SK-N-SH (cell line): ENCODE measurements at regions not wholly inside any gene's neighbourhood (a gene's known extent, or its start where the extent isn't known, plus 50 kb on each side); places are given as distances from the start of the nearest gene placed in this dataset.

Experiments
- CTCF ChIA-PET: fragments of 300-600, 350-600 bp; formaldehyde crosslinking; extraction: SDS; loops from one replicate; lab custom pipeline; 2021; lab: Yijun Ruan, JAX
- POLR2A ChIA-PET: fragments of 350-600 bp; sonication (Branson Sonifier 250); formaldehyde crosslinking; extraction: SDS; loops from one replicate; lab custom pipeline; 2020; ENCODE audit warnings: antibody characterized with exemption, inconsistent platforms; lab: Yijun Ruan, JAX
- DNase-seq: peaks from one replicate; pipeline ENCODE4 v3.0.0; 2012
- H2AFZ ChIP-seq: fragments of 200-600 bp; sonication (generic); 2 replicates; pipeline ENCODE4 v1.8.1; 2016; ENCODE audit warnings: antibody characterized with exemption, mild to moderate bottlenecking, low read depth
- H3F3A ChIP-seq: fragments of 200-600 bp; sonication (generic); replicated peaks from 2 replicates; pipeline ENCODE3; 2016; ENCODE audit warnings: antibody characterized with exemption, mild to moderate bottlenecking; ENCODE audit not compliant: insufficient read depth
- H3K27ac ChIP-seq, 2 experiments: fragments of 200-500 bp in 1 of 2; fragments of 200-600 bp in 1 of 2; sonication (Bioruptor generic) in 1 of 2; sonication (generic), shearing (Covaris generic) in 1 of 2; 2 replicates each; pipeline versions ENCODE4 v1.5.1 to v1.6.1; 2014 to 2016; ENCODE audit warnings: low read depth in 2 of 2, inconsistent platforms in 1 of 2, low read length in 1 of 2, mild to moderate bottlenecking in 1 of 2, mixed read lengths in 1 of 2
- H3K27me3 ChIP-seq: fragments of 200-600 bp; sonication (generic), shearing (Covaris generic); 2 replicates; pipeline ENCODE4 v1.6.1; 2016; ENCODE audit warnings: mixed run types; ENCODE audit not compliant: insufficient read depth
- H3K36me3 ChIP-seq, 2 experiments: fragments of 200-500 bp in 1 of 2; fragments of 200-600 bp in 1 of 2; sonication (Bioruptor generic) in 1 of 2; sonication (generic) in 1 of 2; replicated peaks in 1 of 2; 2 replicates each; pipeline versions ENCODE3 to v1.5.1; 2014 to 2016; ENCODE audit warnings: low read length in 1 of 2, mild to moderate bottlenecking in 1 of 2; ENCODE audit not compliant: insufficient read depth in 2 of 2, control insufficient read depth in 1 of 2
- H3K4me1 ChIP-seq, 2 experiments: fragments of 200-500 bp in 1 of 2; fragments of 200-600 bp in 1 of 2; sonication (Bioruptor generic) in 1 of 2; sonication (generic), shearing (Covaris generic) in 1 of 2; 2 replicates each; pipeline versions ENCODE4 v1.5.1 to v1.6.1; 2014 to 2016; ENCODE audit warnings: low read depth in 1 of 2, low read length in 1 of 2, mixed run types in 1 of 2; ENCODE audit not compliant: insufficient read depth in 2 of 2, control insufficient read depth in 1 of 2
- H3K4me2 ChIP-seq: fragments of 200-600 bp; sonication (generic), shearing (Covaris generic); 2 replicates; pipeline ENCODE4 v1.6.1; 2017; ENCODE audit warnings: mixed run types
- H3K4me3 ChIP-seq, 2 experiments: fragments of 200-500 bp in 1 of 2; fragments of 200-600 bp in 1 of 2; sonication (Bioruptor generic) in 1 of 2; sonication (generic), shearing (Covaris generic) in 1 of 2; 2 replicates each; pipeline versions ENCODE4 v1.5.1 to v1.8.1; 2014 to 2016; ENCODE audit warnings: low read depth in 2 of 2, inconsistent platforms in 1 of 2, low read length in 1 of 2, mild to moderate bottlenecking in 1 of 2, mixed read lengths in 1 of 2, moderate library complexity in 1 of 2
- H3K79me2 ChIP-seq: fragments of 200-600 bp; sonication (generic); 2 replicates; pipeline ENCODE4 v1.8.1; 2017; ENCODE audit warnings: mild to moderate bottlenecking; ENCODE audit not compliant: insufficient read depth
- H3K9ac ChIP-seq: fragments of 200-600 bp; sonication (generic); 2 replicates; pipeline ENCODE4 v1.6.1; 2017; ENCODE audit warnings: mixed run types
- H3K9me2 ChIP-seq: fragments of 200-600 bp; sonication (generic); 2 replicates; pipeline ENCODE4 v1.6.1; 2017; ENCODE audit warnings: mixed run types
- H3K9me3 ChIP-seq: fragments of 200-600 bp; sonication (generic); 2 replicates; pipeline ENCODE4 v1.6.1; 2017; ENCODE audit warnings: mixed run types, mild to moderate bottlenecking, moderate library complexity
- H4K20me1 ChIP-seq: fragments of 200-600 bp; sonication (generic); 2 replicates; pipeline ENCODE4 v1.6.1; 2017; ENCODE audit warnings: mild to moderate bottlenecking, mixed run types; ENCODE audit not compliant: insufficient read depth
- ELF1 ChIP-seq: IDR thresholded peaks from 2 replicates; pipeline ENCODE4 v1.4.0; 2012
- EP300 ChIP-seq, 2 experiments: IDR thresholded peaks; 2 replicates each; pipeline versions ENCODE4 v1.4.0 to v1.6.1; 2012; ENCODE audit warnings: borderline replicate concordance in 1 of 2, low read depth in 1 of 2, low read length in 1 of 2
- EZH2phosphoT487 ChIP-seq: fragments of 200-600 bp; sonication (generic); IDR thresholded peaks from 2 replicates; pipeline ENCODE4 v1.6.1; 2017; ENCODE audit warnings: low read depth, mixed run types, mild to moderate bottlenecking, antibody characterized with exemption, moderate library complexity, borderline replicate concordance
- FOSL2 ChIP-seq: IDR thresholded peaks from 2 replicates; pipeline ENCODE4 v1.4.0; 2012; ENCODE audit warnings: low read depth, mild to moderate bottlenecking, moderate library complexity, borderline replicate concordance
- FOXM1 ChIP-seq: IDR thresholded peaks from 2 replicates; pipeline ENCODE4 v1.4.0; 2012; ENCODE audit warnings: low read depth, mild to moderate bottlenecking
- MEF2A ChIP-seq: IDR thresholded peaks from 2 replicates; pipeline ENCODE4 v1.4.0; 2012; ENCODE audit warnings: low read depth, borderline replicate concordance
- MXI1 ChIP-seq: IDR thresholded peaks from 2 replicates; pipeline ENCODE4 v1.6.1; 2012; ENCODE audit warnings: mild to moderate bottlenecking, low read depth, low read length, improper control_type of control experiment
- RFX5 ChIP-seq: IDR thresholded peaks from 2 replicates; pipeline ENCODE4 v1.6.1; 2012; ENCODE audit warnings: mild to moderate bottlenecking, improper control_type of control experiment, low read length
- SMC3 ChIP-seq: IDR thresholded peaks from 2 replicates; pipeline ENCODE4 v1.6.1; 2012; ENCODE audit warnings: low read depth, low read length, improper control_type of control experiment
- TAF1 ChIP-seq: IDR thresholded peaks from 2 replicates; pipeline ENCODE4 v1.6.1; 2012; ENCODE audit warnings: low read depth, mild to moderate bottlenecking, low read length, moderate library complexity, borderline replicate concordance
- TCF12 ChIP-seq: IDR thresholded peaks from 2 replicates; pipeline ENCODE4 v1.4.0; 2012
- YY1 ChIP-seq: IDR thresholded peaks from 2 replicates; pipeline ENCODE4 v1.4.0; 2012; ENCODE audit warnings: low read depth, mild to moderate bottlenecking
- WGBS: methylation state at CpG from one replicate; pipeline ENCODE4 v1.1.6; 2017; ENCODE audit warnings: low lambda C conversion rate; 5-methylcytosine and 5-hydroxymethylcytosine counted together
- TF ChIP-seq, protein P1 (sequence below): IDR thresholded peaks from 2 replicates; pipeline ENCODE4 v1.4.0; 2012; ENCODE audit warnings: low read depth, borderline replicate concordance
- TF ChIP-seq, protein P2 (sequence below): fragments of 150-350 bp; IDR thresholded peaks from 2 replicates; pipeline ENCODE4 v1.6.1; 2016; ENCODE audit warnings: mild to moderate bottlenecking, low read depth, low read length
- TF ChIP-seq, protein P3 (sequence below): fragments of 150-350 bp; IDR thresholded peaks from 2 replicates; pipeline ENCODE4 v1.6.1; 2017; ENCODE audit warnings: antibody characterized with exemption, low read length, low read depth, borderline replicate concordance
- TF ChIP-seq, protein P4 (sequence below): fragments of 200-600 bp; sonication (generic); IDR thresholded peaks from 2 replicates; pipeline ENCODE4 v1.6.1; 2017; ENCODE audit warnings: antibody characterized with exemption, mild to moderate bottlenecking, moderate library complexity

DNA sequence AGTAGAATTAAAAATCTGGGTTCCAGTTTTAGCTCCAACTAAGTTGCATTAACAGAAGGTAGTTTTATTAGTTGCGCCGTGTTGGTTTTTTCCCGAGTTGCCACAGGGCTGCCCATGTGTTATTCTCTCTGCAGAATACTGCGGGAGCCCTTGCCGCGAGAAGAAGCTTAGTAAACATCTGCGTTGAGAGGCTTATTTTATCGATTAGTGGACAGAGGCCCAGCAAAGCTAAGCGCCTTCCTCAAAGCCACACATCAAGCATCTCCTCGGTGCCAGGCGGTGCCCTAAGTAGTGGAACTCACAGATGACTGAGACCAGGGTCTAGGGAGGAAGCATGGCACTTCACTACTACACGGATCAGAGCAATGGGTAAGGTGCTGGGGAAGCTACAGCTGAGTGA is 212.3 kb upstream of the IRX5 start:
- Histone ChIP-seq H3K36me3 (no peaks in the 10 kb centered on the region), H4K20me1 (no peaks in the 10 kb centered on the region), H3K4me3 (no peak overlapping the region), H3K9me3 (no peaks in the 10 kb centered on the region), H3K79me2 (no peaks in the 10 kb centered on the region), H3K9me2 (no peaks in the 10 kb centered on the region), H2AFZ (no peak overlapping the region), H3K4me1 (peaks cover 0 to 4% of the 10 kb centered on the region in 2 experiments; a peak in 1 of 4 replicates), H3F3A (no peaks in the 10 kb centered on the region), H3K27ac (no peak overlapping the region), H3K27me3 (no peaks in the 10 kb centered on the region), H3K9ac (no peak overlapping the region), H3K4me2 (no peak overlapping the region)
- WGBS: 62% methylated on average over 12 of the region's 12 CpGs
- TF ChIP-seq RFX5 (no peak), ELF1 (no peak), EP300 (IDR thresholded peaks at IDR 0.05; ENCODE audit: borderline replicate concordance in 1 of 2, low read depth in 1 of 2, low read length in 1 of 2) (no peak), FOXM1 (no peak), TCF12 (no peak), SMC3 (no peak), MXI1 (no peak), TAF1 (no peak), FOSL2 (no peak), EZH2phosphoT487 (no peak), YY1 (no peak), MEF2A (no peak)
- TF ChIP-seq, protein P1, sequence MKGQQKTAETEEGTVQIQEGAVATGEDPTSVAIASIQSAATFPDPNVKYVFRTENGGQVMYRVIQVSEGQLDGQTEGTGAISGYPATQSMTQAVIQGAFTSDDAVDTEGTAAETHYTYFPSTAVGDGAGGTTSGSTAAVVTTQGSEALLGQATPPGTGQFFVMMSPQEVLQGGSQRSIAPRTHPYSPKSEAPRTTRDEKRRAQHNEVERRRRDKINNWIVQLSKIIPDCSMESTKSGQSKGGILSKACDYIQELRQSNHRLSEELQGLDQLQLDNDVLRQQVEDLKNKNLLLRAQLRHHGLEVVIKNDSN: no peak
- TF ChIP-seq, protein P2, sequence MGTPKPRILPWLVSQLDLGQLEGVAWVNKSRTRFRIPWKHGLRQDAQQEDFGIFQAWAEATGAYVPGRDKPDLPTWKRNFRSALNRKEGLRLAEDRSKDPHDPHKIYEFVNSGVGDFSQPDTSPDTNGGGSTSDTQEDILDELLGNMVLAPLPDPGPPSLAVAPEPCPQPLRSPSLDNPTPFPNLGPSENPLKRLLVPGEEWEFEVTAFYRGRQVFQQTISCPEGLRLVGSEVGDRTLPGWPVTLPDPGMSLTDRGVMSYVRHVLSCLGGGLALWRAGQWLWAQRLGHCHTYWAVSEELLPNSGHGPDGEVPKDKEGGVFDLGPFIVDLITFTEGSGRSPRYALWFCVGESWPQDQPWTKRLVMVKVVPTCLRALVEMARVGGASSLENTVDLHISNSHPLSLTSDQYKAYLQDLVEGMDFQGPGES: no peak
- TF ChIP-seq, protein P3, sequence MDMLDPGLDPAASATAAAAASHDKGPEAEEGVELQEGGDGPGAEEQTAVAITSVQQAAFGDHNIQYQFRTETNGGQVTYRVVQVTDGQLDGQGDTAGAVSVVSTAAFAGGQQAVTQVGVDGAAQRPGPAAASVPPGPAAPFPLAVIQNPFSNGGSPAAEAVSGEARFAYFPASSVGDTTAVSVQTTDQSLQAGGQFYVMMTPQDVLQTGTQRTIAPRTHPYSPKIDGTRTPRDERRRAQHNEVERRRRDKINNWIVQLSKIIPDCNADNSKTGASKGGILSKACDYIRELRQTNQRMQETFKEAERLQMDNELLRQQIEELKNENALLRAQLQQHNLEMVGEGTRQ: no peak
- TF ChIP-seq, protein P4, sequence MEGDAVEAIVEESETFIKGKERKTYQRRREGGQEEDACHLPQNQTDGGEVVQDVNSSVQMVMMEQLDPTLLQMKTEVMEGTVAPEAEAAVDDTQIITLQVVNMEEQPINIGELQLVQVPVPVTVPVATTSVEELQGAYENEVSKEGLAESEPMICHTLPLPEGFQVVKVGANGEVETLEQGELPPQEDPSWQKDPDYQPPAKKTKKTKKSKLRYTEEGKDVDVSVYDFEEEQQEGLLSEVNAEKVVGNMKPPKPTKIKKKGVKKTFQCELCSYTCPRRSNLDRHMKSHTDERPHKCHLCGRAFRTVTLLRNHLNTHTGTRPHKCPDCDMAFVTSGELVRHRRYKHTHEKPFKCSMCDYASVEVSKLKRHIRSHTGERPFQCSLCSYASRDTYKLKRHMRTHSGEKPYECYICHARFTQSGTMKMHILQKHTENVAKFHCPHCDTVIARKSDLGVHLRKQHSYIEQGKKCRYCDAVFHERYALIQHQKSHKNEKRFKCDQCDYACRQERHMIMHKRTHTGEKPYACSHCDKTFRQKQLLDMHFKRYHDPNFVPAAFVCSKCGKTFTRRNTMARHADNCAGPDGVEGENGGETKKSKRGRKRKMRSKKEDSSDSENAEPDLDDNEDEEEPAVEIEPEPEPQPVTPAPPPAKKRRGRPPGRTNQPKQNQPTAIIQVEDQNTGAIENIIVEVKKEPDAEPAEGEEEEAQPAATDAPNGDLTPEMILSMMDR: no peak
- DNase-seq: no peak
- POLR2A ChIA-PET: no interaction called here
- CTCF ChIA-PET: no interaction called here
